ENCODE measurements at regions not wholly inside any gene's neighbourhood (a gene's known extent, or its start where the extent isn't known, plus 50 kb on each side); places are given as distances from the start of the nearest gene placed in this dataset.
A peak's percentile ranks its signal among the peaks of the same experiment; 100 is the strongest.
"Not testable (repeated sequence)": the region's sequence is repeated elsewhere in the genome, so short reads cannot be mapped to it uniquely, and the experiment has no call there.

DNA sequence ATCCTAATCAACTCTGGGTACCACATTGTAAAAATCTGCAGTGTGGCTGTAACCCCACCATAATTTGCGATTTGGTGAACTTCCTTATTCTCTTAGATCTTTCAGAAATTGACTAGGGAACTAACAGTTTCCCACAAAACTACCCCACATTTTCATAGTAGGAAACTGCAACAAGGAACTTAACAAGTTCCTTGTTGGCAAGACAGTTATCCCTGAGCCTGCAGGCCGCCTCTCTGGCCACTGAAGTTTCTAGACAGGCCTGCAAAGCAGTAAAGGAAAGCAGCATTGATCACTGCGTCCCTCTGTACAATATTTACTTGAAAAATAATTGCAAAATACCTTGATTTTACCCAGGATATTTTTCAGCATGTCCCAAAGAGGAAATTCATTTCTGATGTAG, 372.9 kb downstream of the ANAPC1 start:
- not testable (repeated sequence) for H3K4me3 Mint-ChIP-seq; H3K27ac Mint-ChIP-seq; H3K36me3 Mint-ChIP-seq (ENCODE audit: low read depth); H3K9me3 Mint-ChIP-seq
- H3K27me3 Mint-ChIP-seq, result peaks cover 12% of the 10 kb centered on the region
- H3K4me1 Mint-ChIP-seq (ENCODE audit: low read depth), result peaks cover 23% of the 10 kb centered on the region

DNA sequence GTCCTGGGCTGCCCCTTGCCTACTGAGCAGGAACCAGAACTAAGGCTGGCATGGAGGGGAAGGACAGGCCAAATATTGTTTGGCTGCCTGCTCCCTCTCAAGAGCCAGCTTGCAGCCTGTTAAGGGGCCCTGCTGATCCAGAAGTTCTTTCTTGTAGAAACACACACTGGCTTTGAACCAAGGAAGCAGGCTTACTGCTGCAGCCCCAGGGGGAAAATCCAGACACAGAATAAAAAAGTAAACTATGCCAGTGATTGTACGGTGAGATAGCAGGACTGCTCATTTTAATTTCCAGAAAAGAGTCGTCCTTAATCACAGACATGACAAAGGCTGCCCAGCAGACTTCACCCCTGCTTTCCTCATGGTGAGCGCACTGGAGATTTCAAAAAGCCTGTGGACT, 371.6 kb downstream of the ANAPC1 start:
- not testable (repeated sequence) for H3K36me3 Mint-ChIP-seq (ENCODE audit: low read depth); H3K27ac Mint-ChIP-seq; H3K4me3 Mint-ChIP-seq; H3K9me3 Mint-ChIP-seq
- Mint-ChIP-seq H3K4me1 (ENCODE audit: low read depth) (peaks cover 18% of the 10 kb centered on the region), H3K27me3 (peaks cover 12% of the 10 kb centered on the region)

DNA sequence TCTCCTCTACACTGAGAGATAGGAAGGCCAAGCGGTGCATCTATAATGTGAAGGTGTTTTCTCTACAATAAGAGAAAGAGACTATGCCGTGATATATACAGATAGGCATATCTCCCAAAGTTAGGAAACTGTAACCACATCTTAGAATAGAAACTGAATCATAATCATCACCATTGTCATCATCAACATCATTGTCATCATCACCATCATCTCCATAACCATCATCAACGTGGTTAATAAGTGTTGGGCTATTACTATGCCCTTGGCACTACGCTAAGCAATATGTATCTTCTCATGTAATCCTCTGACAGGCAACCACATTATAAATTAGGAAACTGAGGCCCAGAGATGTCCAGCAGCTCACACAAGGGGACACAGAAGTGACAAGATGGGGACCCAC, 369.9 kb downstream of the ANAPC1 start:
- H3K4me1 Mint-ChIP-seq (ENCODE audit: low read depth); H3K27ac Mint-ChIP-seq; H3K36me3 Mint-ChIP-seq (ENCODE audit: low read depth): not testable (repeated sequence)

DNA sequence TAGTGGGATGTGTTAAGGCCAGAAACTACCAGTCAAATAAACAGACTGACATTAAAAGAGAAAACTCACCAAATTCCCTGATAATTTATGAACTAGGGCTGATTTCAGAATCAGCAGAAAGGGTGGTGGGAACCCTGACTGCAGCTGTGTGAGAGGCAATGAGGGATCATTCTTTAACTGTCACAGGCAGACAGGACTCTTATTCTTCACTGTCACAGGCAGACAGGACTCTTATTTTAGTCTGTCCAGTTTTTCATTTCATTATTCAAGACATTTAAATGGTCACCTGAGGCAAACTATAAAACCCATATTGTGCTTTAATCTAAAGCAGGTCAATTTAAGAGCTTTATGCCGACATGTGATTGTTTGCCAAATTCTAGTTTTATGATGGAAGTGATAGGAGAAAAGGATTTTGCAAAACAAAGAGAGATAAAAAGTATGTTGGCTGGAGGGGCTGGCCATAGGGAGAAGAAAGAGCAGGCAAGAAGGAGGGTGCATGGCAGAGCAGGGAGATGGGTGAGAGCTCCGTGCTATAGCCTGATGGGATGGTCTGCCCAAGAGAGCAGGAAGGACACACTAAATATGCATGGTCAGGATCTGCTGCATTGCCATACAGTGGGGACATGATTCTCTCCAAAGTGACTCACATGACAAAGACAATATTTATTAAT, 366.8 kb downstream of the ANAPC1 start:
- not testable (repeated sequence) for H3K9me3 Mint-ChIP-seq; H3K36me3 Mint-ChIP-seq (ENCODE audit: low read depth); H3K4me1 Mint-ChIP-seq (ENCODE audit: low read depth); H3K27ac Mint-ChIP-seq; H3K4me3 Mint-ChIP-seq
- H3K27me3 Mint-ChIP-seq, result peaks cover 31% of the 10 kb centered on the region

More for the DNA sequence above, 369.9 kb downstream of the ANAPC1 start:
- H3K9me3 Mint-ChIP-seq, H3K4me3 Mint-ChIP-seq, H3K27me3 Mint-ChIP-seq: not testable (repeated sequence)

DNA sequence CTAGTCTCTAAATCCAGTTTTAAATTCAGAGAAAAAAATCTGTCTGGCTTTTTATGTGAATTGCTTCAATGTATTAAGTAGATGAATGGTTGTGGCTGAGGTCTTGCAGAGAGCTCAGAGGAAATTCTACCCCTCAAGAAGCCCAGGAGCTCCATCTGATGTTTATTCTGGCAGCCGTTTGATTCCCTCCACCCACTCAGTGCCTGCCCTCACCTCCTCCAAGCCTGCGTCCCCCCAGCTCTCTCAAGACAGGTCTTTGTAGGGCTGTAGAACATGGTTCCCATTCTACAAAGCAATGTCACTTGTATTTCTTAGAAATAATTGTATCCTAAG, 366.3 kb downstream of the ANAPC1 start:
- not testable (repeated sequence) for H3K27ac Mint-ChIP-seq; H3K4me3 Mint-ChIP-seq; H3K4me1 Mint-ChIP-seq (ENCODE audit: low read depth); H3K36me3 Mint-ChIP-seq (ENCODE audit: low read depth); H3K9me3 Mint-ChIP-seq
- peaks cover 33% of the 10 kb centered on the region for H3K27me3 Mint-ChIP-seq

DNA sequence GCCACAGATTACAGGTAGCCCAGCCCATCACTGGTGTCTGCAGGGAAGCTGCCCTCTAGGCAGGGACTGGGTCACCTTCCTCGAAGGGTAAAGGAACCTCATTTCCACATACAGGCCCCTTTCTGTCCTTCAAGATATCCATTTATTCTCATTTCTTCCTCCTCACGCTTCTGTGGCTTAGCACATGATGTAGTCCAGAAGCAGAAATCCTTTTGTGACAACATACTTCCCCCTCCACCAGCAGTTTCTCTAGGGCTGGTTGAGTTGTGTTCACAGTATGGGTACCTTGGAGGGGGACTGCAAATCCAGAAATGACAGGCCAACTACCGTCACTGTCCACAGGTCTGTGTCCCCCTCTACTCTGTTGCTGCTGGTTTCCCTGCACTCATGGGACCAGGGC, 364.9 kb downstream of the ANAPC1 start:
- Mint-ChIP-seq H3K36me3 (ENCODE audit: low read depth) (no peaks in the 10 kb centered on the region), H3K27me3 (peaks cover 28% of the 10 kb centered on the region), H3K4me3 (no peak overlapping the region), H3K4me1 (ENCODE audit: low read depth) (no peaks in the 10 kb centered on the region), H3K9me3 (no peaks in the 10 kb centered on the region), H3K27ac (no peak overlapping the region)

DNA sequence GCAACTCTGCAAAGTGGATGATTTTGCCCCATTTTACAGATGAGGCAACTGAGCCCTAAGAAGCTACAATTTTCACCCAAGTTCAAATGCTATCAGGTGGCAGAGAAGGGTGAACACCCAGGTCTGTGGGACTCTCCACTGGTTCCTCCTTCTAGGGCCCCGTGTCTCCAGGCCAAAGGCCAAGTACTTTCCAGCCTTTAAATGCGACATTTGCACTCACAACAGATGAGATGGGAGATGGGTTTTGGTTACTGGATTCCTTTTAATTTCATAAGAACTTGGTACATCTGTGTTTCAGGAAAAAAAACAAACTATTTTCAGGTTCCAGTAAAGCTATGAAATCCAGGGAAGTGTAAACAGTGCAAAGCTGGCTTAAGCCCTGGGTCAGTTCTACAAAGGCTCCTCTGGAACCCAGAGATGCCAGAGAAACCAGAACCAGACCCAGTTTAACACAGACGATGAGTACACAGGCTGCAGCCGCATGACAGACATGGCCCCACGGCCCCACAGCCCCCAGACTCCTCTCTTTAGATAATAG, 361.7 kb downstream of the ANAPC1 start:
- Mint-ChIP-seq H3K36me3 (ENCODE audit: low read depth) (no peaks in the 10 kb centered on the region), H3K9me3 (no peaks in the 10 kb centered on the region), H3K4me3 (no peak overlapping the region), H3K27ac (no peak overlapping the region), H3K27me3 (peaks cover 28% of the 10 kb centered on the region), H3K4me1 (ENCODE audit: low read depth) (no peaks in the 10 kb centered on the region)

DNA sequence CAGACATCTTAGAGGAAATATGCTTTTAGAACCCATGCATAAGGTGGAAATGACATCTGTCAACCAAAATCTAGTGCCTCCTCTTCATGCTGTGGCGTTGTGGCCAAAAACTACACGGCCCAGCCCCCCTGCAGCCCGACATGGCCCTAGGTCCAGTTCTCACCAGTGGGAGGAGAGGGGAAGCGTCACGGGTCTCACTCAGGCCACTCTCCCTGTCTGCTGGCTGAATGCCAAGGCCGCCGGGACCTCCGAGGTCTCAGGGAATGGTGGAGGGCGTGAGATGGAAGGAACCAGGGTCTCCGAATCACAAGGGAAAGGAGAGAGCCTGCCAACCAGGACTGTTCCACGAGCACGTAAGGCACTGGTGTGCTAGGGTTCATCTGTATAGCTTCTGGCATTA, 361.0 kb downstream of the ANAPC1 start:
- H3K36me3 Mint-ChIP-seq (ENCODE audit: low read depth), result no peaks in the 10 kb centered on the region
- no peak overlapping the region for H3K4me3 Mint-ChIP-seq
- no peaks in the 10 kb centered on the region for H3K4me1 Mint-ChIP-seq (ENCODE audit: low read depth)
- no peaks in the 10 kb centered on the region for H3K9me3 Mint-ChIP-seq
- peaks cover 28% of the 10 kb centered on the region for H3K27me3 Mint-ChIP-seq
- no peak overlapping the region for H3K27ac Mint-ChIP-seq

DNA sequence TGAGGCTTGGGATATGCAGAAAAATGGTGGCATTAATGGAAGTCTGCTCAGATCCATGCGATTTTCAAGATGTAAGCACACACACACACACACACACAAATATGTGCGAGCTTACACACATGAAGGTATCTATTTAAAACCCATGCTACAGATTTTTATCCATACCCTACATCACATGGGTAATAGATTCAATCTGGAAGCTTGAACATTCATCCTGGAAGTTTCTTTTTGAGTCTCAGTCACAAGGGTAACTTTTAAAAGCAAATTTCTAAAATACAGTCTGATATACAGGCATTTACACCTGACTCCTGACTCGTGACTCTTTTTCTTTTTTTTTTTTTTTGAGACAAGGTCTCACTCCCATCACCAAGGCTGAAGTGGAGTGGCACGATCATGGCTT, 359.0 kb downstream of the ANAPC1 start:
- H3K4me1 Mint-ChIP-seq (ENCODE audit: low read depth); H3K27ac Mint-ChIP-seq; H3K4me3 Mint-ChIP-seq; H3K9me3 Mint-ChIP-seq; H3K36me3 Mint-ChIP-seq (ENCODE audit: low read depth): not testable (repeated sequence)
- H3K27me3 Mint-ChIP-seq, result peaks cover 21% of the 10 kb centered on the region

DNA sequence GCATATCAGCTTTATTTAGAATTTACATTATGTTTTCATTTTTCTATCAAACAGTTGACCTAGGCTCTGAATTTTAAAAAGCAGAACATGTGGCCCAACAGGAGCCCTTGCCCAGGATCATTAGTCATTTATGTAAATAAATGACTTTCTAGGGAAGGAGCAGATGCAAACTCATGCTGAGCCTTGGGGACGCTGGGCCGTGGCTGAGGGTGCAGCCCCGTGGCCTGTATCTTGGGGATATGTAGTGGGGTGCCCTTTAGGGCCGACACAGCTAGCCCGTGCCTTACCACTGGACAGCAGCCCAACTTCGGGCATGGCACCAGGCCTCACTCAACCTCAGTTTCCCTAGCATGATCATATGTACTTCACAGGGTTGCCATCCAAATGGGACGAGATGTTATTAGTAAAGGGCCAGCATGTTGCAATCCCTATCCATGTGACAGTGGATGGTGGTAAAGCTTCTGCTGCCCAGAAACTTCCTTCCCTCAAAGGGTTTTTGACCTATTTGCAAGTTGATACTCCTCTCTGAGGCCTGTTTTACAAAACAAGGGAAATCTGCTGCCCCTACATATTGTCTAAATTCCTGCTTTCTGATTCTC, 357.9 kb downstream of the ANAPC1 start:
- H3K36me3 Mint-ChIP-seq (ENCODE audit: low read depth); H3K4me1 Mint-ChIP-seq (ENCODE audit: low read depth); H3K9me3 Mint-ChIP-seq; H3K4me3 Mint-ChIP-seq; H3K27ac Mint-ChIP-seq: not testable (repeated sequence)
- peaks cover 13% of the 10 kb centered on the region for H3K27me3 Mint-ChIP-seq

DNA sequence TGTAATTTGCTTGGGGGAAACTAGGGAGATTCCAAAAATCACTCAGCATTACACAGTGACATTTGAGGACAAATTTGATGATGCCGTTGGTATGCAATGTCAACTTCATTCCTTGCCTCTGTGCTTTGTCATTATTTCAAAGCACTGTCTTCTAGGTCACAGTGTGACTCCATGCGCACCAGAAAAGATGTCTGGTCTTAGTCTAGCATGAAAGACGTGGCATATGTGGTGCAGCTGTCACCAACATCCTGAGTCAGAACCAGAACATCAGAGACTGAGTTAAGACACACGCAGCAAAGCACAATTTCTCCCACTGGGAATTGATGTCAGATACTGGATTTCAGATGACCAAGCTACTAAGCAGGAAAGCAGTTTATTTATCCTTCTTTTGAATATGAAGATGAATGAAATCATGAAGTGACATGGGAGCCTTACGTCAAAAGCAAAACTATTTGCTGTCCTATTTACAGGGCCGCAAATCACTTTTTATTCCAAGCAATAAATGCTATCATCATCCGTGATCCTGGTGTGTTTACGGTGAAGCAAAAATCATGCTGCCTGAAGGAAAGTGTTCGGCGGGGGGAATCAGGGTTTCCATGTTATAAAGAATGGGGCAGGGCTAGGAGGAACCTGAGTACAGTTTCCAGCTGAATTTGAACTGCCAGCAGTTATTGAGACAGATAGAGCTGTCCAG, 356.1 kb downstream of the ANAPC1 start:
- H3K9me3 Mint-ChIP-seq; H3K36me3 Mint-ChIP-seq (ENCODE audit: low read depth); H3K27me3 Mint-ChIP-seq; H3K4me1 Mint-ChIP-seq (ENCODE audit: low read depth); H3K4me3 Mint-ChIP-seq; H3K27ac Mint-ChIP-seq: not testable (repeated sequence)

DNA sequence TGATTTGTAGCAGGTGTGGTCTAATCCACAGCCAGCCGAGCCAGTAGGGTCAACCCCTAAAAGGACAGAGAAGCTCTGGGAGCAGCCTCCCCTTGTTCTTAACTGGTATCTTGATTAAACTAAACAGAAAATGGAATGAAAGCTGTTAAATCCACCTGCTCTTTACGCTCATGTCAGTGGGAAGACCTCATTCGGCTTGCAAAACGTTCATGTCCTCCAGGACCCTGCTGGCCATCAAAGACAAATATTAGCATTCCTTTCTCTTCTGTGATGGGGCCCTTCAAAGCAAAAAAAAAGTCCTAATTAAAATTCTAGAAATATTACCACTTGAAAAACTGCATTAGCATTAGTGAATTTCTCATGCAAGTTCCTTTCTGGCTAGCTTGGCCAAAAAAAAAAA, 355.0 kb downstream of the ANAPC1 start:
- not testable (repeated sequence) for H3K36me3 Mint-ChIP-seq (ENCODE audit: low read depth); H3K27me3 Mint-ChIP-seq; H3K27ac Mint-ChIP-seq; H3K9me3 Mint-ChIP-seq; H3K4me3 Mint-ChIP-seq
- peaks cover 10% of the 10 kb centered on the region for H3K4me1 Mint-ChIP-seq (ENCODE audit: low read depth)

DNA sequence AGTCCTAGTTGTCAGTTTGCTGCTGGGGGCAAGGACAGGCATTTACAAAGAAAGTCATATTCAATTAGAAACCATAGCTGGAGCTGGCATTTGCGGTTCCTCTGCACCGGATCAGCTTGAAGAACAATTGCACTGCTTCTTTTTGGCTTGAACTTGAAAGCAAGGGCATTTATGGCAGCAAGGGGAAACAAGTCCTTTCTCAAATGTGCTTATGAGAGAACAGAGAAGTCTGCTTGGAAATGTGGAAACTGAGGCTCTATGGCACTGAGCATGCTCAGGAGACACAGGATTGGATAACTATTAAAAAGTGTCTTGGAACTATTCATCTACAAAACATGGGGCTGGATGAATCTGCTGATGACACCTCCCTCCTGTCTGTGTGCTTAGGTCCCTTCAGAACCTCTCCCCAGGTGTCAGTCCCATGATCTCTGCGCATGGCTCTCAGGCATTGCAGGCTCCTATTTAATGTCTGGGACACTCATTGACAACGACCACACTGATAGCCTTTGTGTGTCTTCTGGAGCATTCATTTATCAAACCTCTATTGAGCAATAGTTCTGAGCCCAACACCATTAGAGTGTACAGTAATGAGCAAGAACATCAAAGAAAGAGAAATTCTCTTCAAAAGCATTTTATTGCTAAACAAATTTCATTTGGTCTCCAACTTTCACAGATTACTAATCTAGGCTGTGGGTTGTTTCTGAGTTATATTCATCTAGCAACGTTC, 353.6 kb downstream of the ANAPC1 start:
- H3K27ac Mint-ChIP-seq, H3K4me3 Mint-ChIP-seq: not testable (repeated sequence)

DNA sequence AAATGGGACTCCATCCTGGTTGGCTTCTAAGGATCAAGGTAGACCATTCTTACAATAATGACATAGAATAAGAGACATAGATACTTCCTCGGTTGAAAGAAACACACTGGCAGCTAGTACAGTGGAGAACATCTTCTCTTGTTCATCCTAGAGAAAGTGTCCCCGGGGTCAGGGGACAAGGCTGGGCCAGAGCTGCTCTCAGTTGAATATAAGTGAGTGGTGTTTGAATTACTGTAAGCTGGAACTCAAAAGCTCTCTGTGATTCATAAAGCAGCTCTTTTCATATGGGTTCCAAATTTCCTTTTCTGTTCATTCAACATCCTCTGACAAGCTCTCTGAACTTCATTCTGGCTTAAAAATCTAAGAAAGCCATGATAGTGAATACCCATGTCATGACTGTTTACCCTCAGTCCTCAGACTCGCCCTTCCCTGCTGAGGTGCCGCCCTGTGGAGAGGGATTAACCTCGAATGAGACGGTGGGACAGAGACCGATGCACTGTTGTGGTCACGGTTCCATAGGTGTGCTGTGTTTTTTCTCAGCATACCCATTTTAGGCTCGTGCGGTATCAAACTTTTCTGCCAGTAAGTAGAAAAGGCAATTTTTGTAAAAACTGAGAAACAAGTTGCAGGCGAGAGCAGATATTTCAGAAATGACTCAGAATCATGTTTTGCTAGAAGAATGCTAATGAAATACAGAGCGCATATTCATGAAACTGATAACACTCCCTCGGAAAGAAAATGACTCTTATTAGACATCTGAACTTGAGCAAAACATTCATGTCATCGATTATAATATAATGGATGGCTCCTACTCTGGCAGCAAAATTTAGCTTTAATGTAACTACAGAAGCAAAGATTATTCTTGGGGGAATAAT, 351.1 kb downstream of the ANAPC1 start:
- not testable (repeated sequence) for H3K36me3 Mint-ChIP-seq (ENCODE audit: low read depth); H3K9me3 Mint-ChIP-seq; H3K4me3 Mint-ChIP-seq
- Mint-ChIP-seq H3K27me3 (peaks cover 20% of the 10 kb centered on the region), H3K4me1 (ENCODE audit: low read depth) (peaks cover 27% of the 10 kb centered on the region), H3K27ac (peak overlapping the region; percentile 52)

More for the DNA sequence above, 353.6 kb downstream of the ANAPC1 start:
- H3K36me3 Mint-ChIP-seq (ENCODE audit: low read depth); H3K9me3 Mint-ChIP-seq; H3K27me3 Mint-ChIP-seq: not testable (repeated sequence)
- peaks cover 20% of the 10 kb centered on the region for H3K4me1 Mint-ChIP-seq (ENCODE audit: low read depth)
